H1 (cell line): ENCODE measurements at regions not wholly inside any gene's neighbourhood (a gene's known extent, or its start where the extent isn't known, plus 50 kb on each side); places are given as distances from the start of the nearest gene placed in this dataset.

Experiments
- CTCF ChIA-PET: fragments of 300-600 bp; sonication (Branson Sonifier 250); formaldehyde crosslinking; loops from one replicate; lab custom pipeline; 2021; ENCODE audit not compliant: partially characterized antibody; lab: Charles Lee
- POLR2A ChIA-PET: fragments of 300-600 bp; sonication (Branson Sonifier 250); formaldehyde crosslinking; loops from one replicate; lab custom pipeline; 2021; ENCODE audit warnings: inconsistent platforms; ENCODE audit not compliant: partially characterized antibody; lab: Charles Lee
- DNase-seq, 2 experiments: peaks; one replicate each; pipeline versions ENCODE4 v3.0.0 to v3.0.0-alpha.2; 2010 to 2022; ENCODE audit warnings: low spot score in 2 of 2, low read depth in 1 of 2, mixed read lengths in 1 of 2
- FAIRE-seq: peaks from 2 replicates; lab custom pipeline; 2011; peaks lifted over from hg19 to GRCh38; lab: Jason Lieb, UNC
- H2AFZ ChIP-seq: 2 replicates; pipeline ENCODE4 v1.8.1; 2012; ENCODE audit warnings: low read length, inconsistent platforms
- H2AK5ac ChIP-seq: 2 replicates; pipeline ENCODE4 v1.6.1; 2013; ENCODE audit warnings: low read depth, low read length
- H2BK120ac ChIP-seq: replicated peaks from 2 replicates; pipeline ENCODE3; 2013; ENCODE audit warnings: low read depth, low read length, inconsistent platforms
- H2BK12ac ChIP-seq: 2 replicates; pipeline ENCODE4 v1.6.1; 2013; ENCODE audit warnings: low read depth, low read length
- H2BK15ac ChIP-seq: 2 replicates; pipeline ENCODE4 v1.6.1; 2013; ENCODE audit warnings: low read length
- H2BK20ac ChIP-seq: 2 replicates; pipeline ENCODE4 v1.6.1; 2013; ENCODE audit warnings: low read length
- H2BK5ac ChIP-seq: 2 replicates; pipeline ENCODE4 v1.6.1; 2013; ENCODE audit warnings: low read depth, low read length
- H3K14ac ChIP-seq: 2 replicates; pipeline ENCODE4 v1.6.1; 2013; ENCODE audit warnings: inconsistent platforms; ENCODE audit not compliant: insufficient read length
- H3K18ac ChIP-seq: 2 replicates; pipeline ENCODE4 v1.6.1; 2013; ENCODE audit warnings: low read length; ENCODE audit errors: extremely low read depth
- H3K23ac ChIP-seq: 2 replicates; pipeline ENCODE4 v1.6.1; 2013; ENCODE audit warnings: inconsistent platforms; ENCODE audit not compliant: insufficient read length
- H3K23me2 ChIP-seq: 2 replicates; pipeline ENCODE4 v1.6.1; 2013; ENCODE audit warnings: low read depth, low read length
- H3K27ac ChIP-seq: 2 replicates; pipeline ENCODE4 v1.6.1; 2011; ENCODE audit warnings: low read depth, low read length, inconsistent platforms
- H3K27me3 ChIP-seq, 4 experiments: replicated peaks in 1 of 4; 1 replicate in 1 of 4; 2 replicates in 3 of 4; pipeline versions ENCODE4 v1.6.1 to v1.8.1; 2011 to 2013; ENCODE audit warnings: low read length in 3 of 4, mild to moderate bottlenecking in 3 of 4, inconsistent platforms in 2 of 4, mixed read lengths in 2 of 4, moderate library complexity in 1 of 4; ENCODE audit not compliant: control insufficient read depth in 3 of 4, insufficient read depth in 3 of 4; ENCODE audit errors: extremely low read depth in 1 of 4
- H3K36me3 ChIP-seq, 4 experiments: 2 replicates each; pipeline versions ENCODE4 v1.6.1 to v1.8.1; 2011 to 2013; ENCODE audit warnings: mild to moderate bottlenecking in 4 of 4, low read length in 3 of 4, moderate library complexity in 2 of 4, control low read depth in 1 of 4, inconsistent platforms in 1 of 4; ENCODE audit not compliant: insufficient read depth in 4 of 4, control insufficient read depth in 2 of 4
- H3K4ac ChIP-seq: replicated peaks from 2 replicates; pipeline ENCODE3; 2013; ENCODE audit warnings: low read length, low read depth, mixed read lengths, inconsistent platforms; ENCODE audit not compliant: insufficient read length
- H3K4me1 ChIP-seq, 4 experiments: replicated peaks in 1 of 4; 1 replicate in 1 of 4; 2 replicates in 3 of 4; pipeline versions ENCODE4 v1.6.1 to v1.8.1; 2011 to 2013; ENCODE audit warnings: low read length in 3 of 4, inconsistent platforms in 2 of 4, mixed read lengths in 1 of 4; ENCODE audit not compliant: insufficient read depth in 4 of 4, control insufficient read depth in 3 of 4
- H3K4me2 ChIP-seq, 2 experiments: 2 replicates each; pipeline versions ENCODE4 v1.6.1 to v1.8.1; 2011 to 2013; ENCODE audit warnings: low read depth in 2 of 2, low read length in 2 of 2, control low read depth in 1 of 2, inconsistent platforms in 1 of 2, mild to moderate bottlenecking in 1 of 2; ENCODE audit not compliant: insufficient read depth in 1 of 2
- H3K4me3 ChIP-seq, 4 experiments: fragments of 200-600, 300-600 bp in 1 of 4; sonication (generic), shearing (Covaris generic), sonication (Bioruptor Twin) in 1 of 4; 2 replicates each; pipeline versions ENCODE4 v1.5.1 to v1.8.1; 2011 to 2016; ENCODE audit warnings: low read length in 4 of 4, low read depth in 3 of 4, control low read depth in 2 of 4, inconsistent platforms in 2 of 4, mild to moderate bottlenecking in 2 of 4, mixed read lengths in 1 of 4, moderate library complexity in 1 of 4; ENCODE audit not compliant: insufficient read depth in 2 of 4; ENCODE audit errors: extremely low read depth in 1 of 4
- H3K56ac ChIP-seq: replicated peaks from 2 replicates; pipeline ENCODE3; 2013; ENCODE audit warnings: low read depth, mild to moderate bottlenecking, mixed read lengths, low read length, inconsistent platforms; ENCODE audit not compliant: insufficient read length
- H3K79me1 ChIP-seq: 2 replicates; pipeline ENCODE4 v1.6.1; 2013; ENCODE audit warnings: low read depth, low read length, control low read depth
- H3K79me2 ChIP-seq, 2 experiments: 2 replicates each; pipeline versions ENCODE4 v1.6.1 to v1.8.1; 2012 to 2013; ENCODE audit warnings: low read length in 2 of 2, mild to moderate bottlenecking in 2 of 2, inconsistent platforms in 1 of 2; ENCODE audit not compliant: insufficient read depth in 2 of 2, control insufficient read depth in 1 of 2
- H3K9ac ChIP-seq, 4 experiments: replicated peaks in 1 of 4; 1 replicate in 1 of 4; 2 replicates in 3 of 4; pipeline versions ENCODE4 v1.6.1 to v1.8.1; 2011 to 2013; ENCODE audit warnings: low read depth in 3 of 4, low read length in 3 of 4, control low read depth in 2 of 4, mild to moderate bottlenecking in 2 of 4, moderate library complexity in 2 of 4, inconsistent platforms in 1 of 4; ENCODE audit errors: extremely low read depth in 1 of 4
- H3K9me3 ChIP-seq, 2 experiments: 2 replicates each; pipeline versions ENCODE4 v1.6.1 to v1.8.1; 2012 to 2013; ENCODE audit warnings: mild to moderate bottlenecking in 2 of 2, moderate library complexity in 2 of 2, control low read depth in 1 of 2, inconsistent platforms in 1 of 2, low read depth in 1 of 2, low read length in 1 of 2, mixed read lengths in 1 of 2; ENCODE audit not compliant: insufficient read depth in 2 of 2
- H4K20me1 ChIP-seq, 2 experiments: replicated peaks in 1 of 2; 2 replicates each; pipeline versions ENCODE3 to v1.8.1; 2011 to 2013; ENCODE audit warnings: inconsistent platforms in 2 of 2, low read length in 2 of 2, mild to moderate bottlenecking in 1 of 2; ENCODE audit not compliant: insufficient read depth in 2 of 2, control insufficient read depth in 1 of 2
- H4K5ac ChIP-seq: 2 replicates; pipeline ENCODE4 v1.6.1; 2013; ENCODE audit warnings: low read length, low read depth, mixed read lengths, inconsistent platforms; ENCODE audit not compliant: insufficient read length
- H4K8ac ChIP-seq: 2 replicates; pipeline ENCODE4 v1.8.0; 2013; ENCODE audit warnings: mild to moderate bottlenecking, moderate library complexity, low read length, inconsistent platforms; ENCODE audit not compliant: insufficient read depth; ENCODE audit errors: extremely low read depth
- H4K91ac ChIP-seq: replicated peaks from 2 replicates; pipeline ENCODE3; 2013; ENCODE audit warnings: low read length, mixed read lengths, inconsistent platforms; ENCODE audit not compliant: insufficient read length
- CTCF ChIP-seq, 3 experiments: IDR thresholded peaks; 1 replicate in 2 of 3; 2 replicates in 1 of 3; pipeline versions ENCODE4 v1.5.1 to v1.6.1; 2011; ENCODE audit warnings: low read length in 3 of 3, mild to moderate bottlenecking in 3 of 3, inconsistent platforms in 2 of 3, low read depth in 1 of 3, moderate library complexity in 1 of 3; ENCODE audit not compliant: insufficient read depth in 1 of 3; ENCODE audit errors: control extremely low read depth in 1 of 3
- EZH2 ChIP-seq: fragments of 200-600 bp; sonication (generic); IDR thresholded peaks from 2 replicates; pipeline ENCODE4 v1.7.1; 2012; ENCODE audit warnings: low read depth, mild to moderate bottlenecking, moderate library complexity, low read length, inconsistent platforms; ENCODE audit not compliant: severe bottlenecking
- KDM1A ChIP-seq: fragments of 200-600, 300-600 bp; sonication (generic); IDR thresholded peaks from 2 replicates; pipeline ENCODE4 v1.7.1; 2016; ENCODE audit warnings: mild to moderate bottlenecking, low read length, borderline replicate concordance
- RAD21 ChIP-seq, 2 experiments: IDR thresholded peaks in 1 of 2; conservative IDR thresholded peaks in 1 of 2; 2 replicates each; pipeline ENCODE4 v1.6.1; 2011; ENCODE audit warnings: low read depth in 2 of 2, low read length in 2 of 2, improper control_type of control experiment in 1 of 2, inconsistent platforms in 1 of 2, mild to moderate bottlenecking in 1 of 2, moderate library complexity in 1 of 2
- RXRA ChIP-seq: IDR thresholded peaks from 2 replicates; pipeline ENCODE4 v1.6.1; 2011; ENCODE audit warnings: low read depth, mild to moderate bottlenecking, low read length, moderate library complexity; ENCODE audit not compliant: insufficient read depth
- SIRT6 ChIP-seq: IDR thresholded peaks from one replicate; pipeline ENCODE4 v1.7.1; 2012; ENCODE audit warnings: low read length, inconsistent platforms
- WGBS, 2 experiments: shearing (Covaris generic) in 1 of 2; methylation state at CpG; one replicate each; pipeline versions ENCODE4 v1.1.6 to v1.1.7; 2013 to 2015; ENCODE audit warnings: low lambda C conversion rate in 2 of 2, mixed read lengths in 2 of 2, inconsistent platforms in 1 of 2, low coverage in 1 of 2, missing lambda C conversion rate in 1 of 2; ENCODE audit not compliant: insufficient replicate concordance in 2 of 2, insufficient coverage in 1 of 2, insufficient read length in 1 of 2; ENCODE audit errors: extremely low coverage in 1 of 2, missing lambda C conversion rate in 1 of 2; 5-methylcytosine and 5-hydroxymethylcytosine counted together

- Histone ChIP-seq H2BK15ac (no peak overlapping the region), H2AFZ (no peak overlapping the region), H3K4ac (no peak overlapping the region), H2AK5ac (no peak overlapping the region), H3K36me3 (no peaks in the 10 kb centered on the region), H3K79me1 (no peaks in the 10 kb centered on the region), H4K20me1 (no peaks in the 10 kb centered on the region), H4K5ac (no peak overlapping the region), H3K27ac (no peak overlapping the region), H4K91ac (no peak overlapping the region), H3K9me3 (no peaks in the 10 kb centered on the region), H3K79me2 (no peaks in the 10 kb centered on the region), H3K18ac (no peak overlapping the region), H4K8ac (no peak overlapping the region), H3K4me2 (no peak overlapping the region), H3K14ac (no peak overlapping the region), H2BK20ac (no peak overlapping the region), H3K56ac (no peak overlapping the region), H3K23me2 (no peaks in the 10 kb centered on the region), H3K9ac (no peak overlapping the region), H2BK5ac (no peak overlapping the region), H2BK12ac (no peak overlapping the region), H3K4me1 (peaks cover 0 to 5% (median 0%) of the 10 kb centered on the region in 4 experiments; a peak in 1 of 7 replicates), H3K23ac (no peak overlapping the region), H3K4me3 (no peak overlapping the region), H2BK120ac (no peak overlapping the region), H3K27me3 (no peaks in the 10 kb centered on the region)
- TF ChIP-seq SIRT6 (no peak), CTCF (IDR thresholded peaks at IDR 0.05; ENCODE audit: control extremely low read depth in 1 of 3, insufficient read depth in 1 of 3, low read depth in 1 of 3, low read length in 3 of 3) (peak in 2 of 3 experiments; percentile 23 to 26; a peak in 2 of 4 replicates), RAD21 (IDR thresholded peaks at IDR 0.05 in 1 of 2, conservative IDR thresholded peaks at IDR 0.05 in 1 of 2; ENCODE audit: low read depth in 2 of 2, low read length in 2 of 2) (peak; percentile 16 to 32; a peak in 3 of 4 replicates), KDM1A (no peak), RXRA (no peak), EZH2 (no peak)
- FAIRE-seq (no peak), DNase-seq (no peak)
- CTCF ChIA-PET = interaction anchor here (0.7 to 2.5 kb wide), 10 partner anchors 9 to 301 kb away, joined by 3 to 9 read pairs (median 5); no protein-coding TSS in a partner anchor
- WGBS, 2 experiments = 88% methylated on average over 3 of the region's 3 CpGs; no CpG with 5 or more reads in 1 of the 2 experiments
- POLR2A ChIA-PET = no interaction called here
Measured at GRCh38 chr6:16819752-16820151, 58.5 kb upstream of the ATXN1 start.
